ENCODE measurements at regions not wholly inside any gene's neighbourhood (a gene's known extent, or its start where the extent isn't known, plus 50 kb on each side); places are given as distances from the start of the nearest gene placed in this dataset.

DNA sequence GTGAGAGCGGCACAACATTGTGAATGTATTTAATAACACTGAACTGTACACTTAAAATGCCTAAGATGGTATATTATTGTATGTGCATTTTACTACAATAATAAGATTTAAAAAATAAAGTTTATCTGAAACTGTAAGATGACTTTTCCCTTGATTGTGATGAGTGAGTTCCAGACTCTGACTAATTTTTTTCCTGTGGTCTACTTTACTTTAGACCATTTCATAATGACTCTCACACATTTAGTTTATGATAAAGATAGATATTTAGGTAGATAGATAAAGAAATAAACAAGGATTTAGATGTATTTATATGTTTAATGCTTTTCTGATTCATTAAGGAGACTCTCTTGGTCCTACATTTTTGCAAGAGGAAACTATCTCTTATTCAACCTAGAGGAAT is 835.9 kb upstream of the SORCS1 start:
- TF ChIP-seq POLR2A (IDR thresholded peaks at IDR 0.05; ENCODE audit: low read depth, low read length) = no peak
- no peak for TF ChIP-seq SMC3 (IDR thresholded peaks at IDR 0.05; ENCODE audit: low read depth, low read length)
- TF ChIP-seq CTCF (conservative IDR thresholded peaks at IDR 0.05; ENCODE audit: low read depth, low read length) = no peak
- TF ChIP-seq, protein P1, sequence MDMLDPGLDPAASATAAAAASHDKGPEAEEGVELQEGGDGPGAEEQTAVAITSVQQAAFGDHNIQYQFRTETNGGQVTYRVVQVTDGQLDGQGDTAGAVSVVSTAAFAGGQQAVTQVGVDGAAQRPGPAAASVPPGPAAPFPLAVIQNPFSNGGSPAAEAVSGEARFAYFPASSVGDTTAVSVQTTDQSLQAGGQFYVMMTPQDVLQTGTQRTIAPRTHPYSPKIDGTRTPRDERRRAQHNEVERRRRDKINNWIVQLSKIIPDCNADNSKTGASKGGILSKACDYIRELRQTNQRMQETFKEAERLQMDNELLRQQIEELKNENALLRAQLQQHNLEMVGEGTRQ (IDR thresholded peaks at IDR 0.05; ENCODE audit: low read depth, low read length) = no peak
- no peak for TF ChIP-seq RAD21 (IDR thresholded peaks at IDR 0.05; ENCODE audit: low read length)
- TF ChIP-seq CHD1 (IDR thresholded peaks at IDR 0.05; ENCODE audit: low read depth, low read length) = no peak
- no peak for TF ChIP-seq RCOR1 (IDR thresholded peaks at IDR 0.05; ENCODE audit: insufficient replicate concordance, low read length)
- TF ChIP-seq, protein P2, sequence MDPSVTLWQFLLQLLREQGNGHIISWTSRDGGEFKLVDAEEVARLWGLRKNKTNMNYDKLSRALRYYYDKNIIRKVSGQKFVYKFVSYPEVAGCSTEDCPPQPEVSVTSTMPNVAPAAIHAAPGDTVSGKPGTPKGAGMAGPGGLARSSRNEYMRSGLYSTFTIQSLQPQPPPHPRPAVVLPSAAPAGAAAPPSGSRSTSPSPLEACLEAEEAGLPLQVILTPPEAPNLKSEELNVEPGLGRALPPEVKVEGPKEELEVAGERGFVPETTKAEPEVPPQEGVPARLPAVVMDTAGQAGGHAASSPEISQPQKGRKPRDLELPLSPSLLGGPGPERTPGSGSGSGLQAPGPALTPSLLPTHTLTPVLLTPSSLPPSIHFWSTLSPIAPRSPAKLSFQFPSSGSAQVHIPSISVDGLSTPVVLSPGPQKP (IDR thresholded peaks at IDR 0.05; ENCODE audit: borderline replicate concordance, low read depth, low read length) = no peak
- TF ChIP-seq BHLHE40 (IDR thresholded peaks at IDR 0.05; ENCODE audit: low read depth, low read length) = no peak

Data from IMR-90 (cell line).